ENCODE measurements at regions not wholly inside any gene's neighbourhood (a gene's known extent, or its start where the extent isn't known, plus 50 kb on each side); places are given as distances from the start of the nearest gene placed in this dataset.

DNA sequence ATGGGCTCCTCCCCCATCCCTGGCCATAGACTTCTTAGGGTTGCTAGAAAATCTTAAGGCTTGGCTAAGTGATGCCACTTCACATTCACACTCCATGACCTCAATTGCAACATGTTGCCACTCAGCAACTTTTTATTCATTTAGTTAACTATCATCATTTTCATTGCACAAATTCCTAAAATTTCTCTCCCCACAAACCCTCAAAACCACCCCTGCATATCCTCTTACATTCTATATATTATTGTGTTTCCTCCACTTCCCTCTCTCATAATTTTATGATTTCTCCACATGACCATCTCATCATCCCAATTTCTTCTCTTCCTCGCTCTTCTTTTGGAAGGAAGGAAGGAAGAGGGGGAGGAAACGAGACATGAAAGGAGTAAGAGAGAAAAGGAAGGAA, 436.0 kb downstream of the HACE1 start:
- no peak for DNase-seq (ENCODE audit: low spot score)
- TF ChIP-seq CTCF (IDR thresholded peaks at IDR 0.05; ENCODE audit: extremely low read depth, missing control alignments): no peak

GRCh38 chr6:104421650-104422049, 438.1 kb downstream of the HACE1 start:
- no peak for TF ChIP-seq CTCF (IDR thresholded peaks at IDR 0.05; ENCODE audit: extremely low read depth, missing control alignments)
- no peak for DNase-seq (ENCODE audit: low spot score)

DNA sequence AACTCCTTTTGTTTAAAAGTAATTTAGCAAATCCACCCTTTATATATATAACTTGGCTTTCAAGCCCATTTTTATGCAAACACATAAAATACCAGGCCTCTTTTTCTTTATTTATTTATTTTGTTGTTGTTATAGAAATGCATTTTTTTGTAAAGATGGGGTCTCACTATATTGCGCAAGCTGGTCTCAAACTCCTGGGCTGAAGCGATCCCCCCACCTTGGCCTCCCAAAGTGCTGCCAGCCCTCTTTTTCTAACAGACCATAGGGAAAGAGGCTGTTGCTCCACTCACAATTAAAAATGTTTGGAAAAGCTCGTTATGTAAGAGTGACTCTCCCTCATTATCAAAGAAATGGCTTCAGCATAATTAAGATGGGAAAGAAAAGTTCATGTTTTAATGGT, 440.9 kb downstream of the HACE1 start:
- no peak for DNase-seq (ENCODE audit: low spot score)
- no peak for TF ChIP-seq CTCF (IDR thresholded peaks at IDR 0.05; ENCODE audit: extremely low read depth, missing control alignments)

DNA sequence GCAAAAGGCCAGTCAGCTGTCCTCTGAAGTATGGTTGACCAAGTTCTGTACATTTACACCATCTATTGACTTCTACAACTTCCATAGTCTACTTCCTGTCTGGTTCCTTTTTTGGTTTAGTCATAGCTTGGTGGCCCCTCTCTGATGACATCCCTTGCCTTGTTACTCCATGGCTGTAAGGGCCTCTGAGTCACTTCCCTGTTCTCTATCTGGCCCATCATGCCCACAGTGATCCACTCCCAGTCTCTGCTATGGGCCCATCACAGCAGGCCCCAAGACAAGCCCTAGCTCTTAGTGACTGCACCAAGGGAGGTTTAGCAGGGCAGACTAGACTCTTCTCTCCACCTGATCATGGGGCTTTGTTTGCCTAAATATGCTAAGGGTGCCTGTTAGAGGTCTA, 441.6 kb downstream of the HACE1 start:
- no peak for TF ChIP-seq CTCF (IDR thresholded peaks at IDR 0.05; ENCODE audit: extremely low read depth, missing control alignments)
- no peak for DNase-seq (ENCODE audit: low spot score)

GRCh38 chr6:104414723-104415122, 445.0 kb downstream of the HACE1 start:
- no peak for TF ChIP-seq CTCF (IDR thresholded peaks at IDR 0.05; ENCODE audit: extremely low read depth, missing control alignments)
- no peak for DNase-seq (ENCODE audit: low spot score)

DNA sequence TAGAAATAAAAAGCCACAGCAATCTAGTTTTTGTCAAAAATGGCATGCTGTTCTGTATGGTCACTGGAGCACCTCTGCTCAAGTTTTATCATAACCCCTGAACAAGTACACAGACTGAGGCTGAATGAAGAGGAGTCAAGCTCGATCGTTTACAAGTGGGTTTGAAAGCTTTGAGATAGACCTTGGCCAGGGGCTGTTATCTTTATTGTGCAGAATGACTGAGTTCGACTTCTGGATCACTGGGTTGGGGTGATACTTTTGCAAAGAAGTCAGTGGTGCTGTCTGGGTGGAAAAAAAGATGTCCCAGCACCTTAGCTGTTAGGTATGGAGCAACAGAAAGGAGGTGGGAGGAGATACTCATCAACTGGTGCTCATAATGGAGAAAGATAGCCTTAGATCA, 446.0 kb downstream of the HACE1 start:
- no peak for TF ChIP-seq CTCF (IDR thresholded peaks at IDR 0.05; ENCODE audit: extremely low read depth, missing control alignments)
- DNase-seq (ENCODE audit: low spot score): no peak

DNA sequence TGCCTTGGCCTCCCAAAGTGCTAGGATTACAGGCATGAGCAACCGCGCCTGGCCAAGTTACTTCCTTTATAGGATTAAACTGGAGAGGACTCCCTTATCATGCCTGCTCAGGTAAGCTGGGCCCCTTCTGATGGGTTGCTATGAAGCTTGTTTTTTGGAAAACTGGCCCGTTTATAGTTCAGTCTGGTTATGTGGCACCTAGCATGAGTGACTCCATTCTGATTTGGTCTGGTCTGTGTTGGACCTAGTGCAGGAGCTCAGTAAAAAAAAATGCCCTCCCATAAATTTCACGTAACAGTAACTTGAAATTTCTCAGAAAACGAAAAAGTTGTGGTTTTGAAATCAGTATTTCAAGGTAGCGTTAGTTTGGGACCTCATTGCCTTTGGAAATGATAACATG, 448.4 kb downstream of the HACE1 start:
- no peak for TF ChIP-seq CTCF (IDR thresholded peaks at IDR 0.05; ENCODE audit: extremely low read depth, missing control alignments)
- DNase-seq (ENCODE audit: low spot score): no peak
